Fibroblast of the conjunctiva (primary cell): ENCODE measurements at regions not wholly inside any gene's neighbourhood (a gene's known extent, or its start where the extent isn't known, plus 50 kb on each side); places are given as distances from the start of the nearest gene placed in this dataset.

Source experiments
- DNase-seq: peaks from one replicate; pipeline ENCODE4 v3.0.0-alpha.2; 2010; ENCODE audit warnings: low read depth

GRCh38 chr11:109799604-109800003, 293.6 kb upstream of the ZC3H12C start:
- no peak for DNase-seq

- DNase-seq, result no peak
These were observed 288.3 kb upstream of the ZC3H12C start for GRCh38 chr11:109804911-109805310.

GRCh38 chr11:109806205-109806604, 287.0 kb upstream of the ZC3H12C start:
- DNase-seq, result no peak

GRCh38 chr11:109808569-109808968, 284.6 kb upstream of the ZC3H12C start:
- no peak for DNase-seq

- no peak for DNase-seq
These were observed 278.4 kb upstream of the ZC3H12C start for GRCh38 chr11:109814824-109815223.

- no peak for DNase-seq
These were observed 277.6 kb upstream of the ZC3H12C start for GRCh38 chr11:109815500-109816150.

- no peak for DNase-seq
These were observed 274.9 kb upstream of the ZC3H12C start for GRCh38 chr11:109818290-109818689.

GRCh38 chr11:109819410-109819809, 273.8 kb upstream of the ZC3H12C start:
- DNase-seq, result no peak

GRCh38 chr11:109821511-109821910, 271.7 kb upstream of the ZC3H12C start:
- no peak for DNase-seq

GRCh38 chr11:109822436-109823102, 270.6 kb upstream of the ZC3H12C start:
- DNase-seq, result no peak

GRCh38 chr11:109828387-109828786, 264.8 kb upstream of the ZC3H12C start:
- DNase-seq, result no peak

GRCh38 chr11:109838026-109838425, 255.2 kb upstream of the ZC3H12C start:
- DNase-seq, result no peak

GRCh38 chr11:109845437-109845836, 247.8 kb upstream of the ZC3H12C start:
- DNase-seq, result peak; percentile 23

GRCh38 chr11:109847621-109848020, 245.6 kb upstream of the ZC3H12C start:
- no peak for DNase-seq

GRCh38 chr11:109849051-109849450, 244.1 kb upstream of the ZC3H12C start:
- no peak for DNase-seq

- DNase-seq, result no peak
These were observed 243.2 kb upstream of the ZC3H12C start for GRCh38 chr11:109849946-109850345.

- no peak for DNase-seq
These were observed 241.3 kb upstream of the ZC3H12C start for GRCh38 chr11:109851780-109852390.

- peak; percentile 82 for DNase-seq
These were observed 239.9 kb upstream of the ZC3H12C start for GRCh38 chr11:109853156-109853776.

GRCh38 chr11:109854731-109855130, 238.5 kb upstream of the ZC3H12C start:
- DNase-seq, result no peak

GRCh38 chr11:109856928-109857327, 236.3 kb upstream of the ZC3H12C start:
- no peak for DNase-seq

GRCh38 chr11:109857637-109858036, 235.6 kb upstream of the ZC3H12C start:
- no peak for DNase-seq

GRCh38 chr11:109858152-109858551, 235.0 kb upstream of the ZC3H12C start:
- no peak for DNase-seq
